K562 (cell line): ENCODE measurements at regions not wholly inside any gene's neighbourhood (a gene's known extent, or its start where the extent isn't known, plus 50 kb on each side); places are given as distances from the start of the nearest gene placed in this dataset.

ENCODE experiments used
- ATAC-seq: fragments of 200-7000 bp; cut with Tn5 transposase; 3 replicates; pipeline ENCODE4 v1.9.1; 2020; ENCODE audit warnings: moderate library complexity
- BruUV-seq: library from RNA; stranded (reverse); fragments of 400-500 nt; replicated peaks from 2 replicates; lab custom pipeline; 2021; lab: Mats Ljungman, UMichigan
- CTCF ChIA-PET: fragments of 300-600 bp; formaldehyde crosslinking; extraction: SDS; loops from one replicate; lab custom pipeline; 2021; ENCODE audit warnings: low intra/inter-chr PET ratio; lab: Yijun Ruan, JAX
- POLR2A ChIA-PET: fragments of 300-600, 350-650 bp; sonication (Branson Sonifier 250); formaldehyde crosslinking; extraction: SDS; loops from one replicate; lab custom pipeline; 2021; ENCODE audit warnings: antibody characterized with exemption, inconsistent platforms; lab: Yijun Ruan, JAX
- DNase-seq, 4 experiments: peaks; one replicate each; pipeline versions ENCODE4 v3.0.0 to v3.0.0-alpha.2; 2011 to 2018; ENCODE audit warnings: low spot score in 3 of 4, mixed read lengths in 3 of 4; ENCODE audit errors: extremely low read depth in 1 of 4
- FAIRE-seq: peaks from 2 replicates; lab custom pipeline; 2011; peaks lifted over from hg19 to GRCh38; lab: Jason Lieb, UNC
- H2AFZ ChIP-seq: 2 replicates; pipeline ENCODE4 v1.6.0; 2011; ENCODE audit warnings: low read depth, low read length, control low read depth, inconsistent platforms
- H3K27ac ChIP-seq: fragments of 200-600 bp; 3 replicates; pipeline ENCODE4 v1.8.0; 2011; ENCODE audit warnings: low read depth, mild to moderate bottlenecking, control low read depth, inconsistent platforms, low read length, moderate library complexity, mixed read lengths; ENCODE audit errors: extremely low read depth
- H3K27me3 ChIP-seq, 2 experiments: fragments of 300-600 bp in 1 of 2; 2 replicates in 1 of 2; 3 replicates in 1 of 2; pipeline versions ENCODE4 v1.6.0 to v1.8.0; 2011; ENCODE audit warnings: inconsistent platforms in 2 of 2, low read length in 2 of 2, mild to moderate bottlenecking in 1 of 2, mixed read lengths in 1 of 2, moderate library complexity in 1 of 2; ENCODE audit not compliant: control insufficient read depth in 2 of 2, insufficient read depth in 2 of 2
- H3K36me3 ChIP-seq: fragments of 300-600 bp; 3 replicates; pipeline ENCODE4 v1.8.0; 2011; ENCODE audit warnings: mild to moderate bottlenecking, low read length, inconsistent platforms; ENCODE audit not compliant: control insufficient read depth, insufficient read depth
- H3K4me1 ChIP-seq, 2 experiments: fragments of 200-600 bp in 1 of 2; replicated peaks in 1 of 2; 2 replicates in 1 of 2; 3 replicates in 1 of 2; pipeline versions ENCODE4 v1.5.1 to v1.8.0; 2011; ENCODE audit warnings: inconsistent platforms in 2 of 2, low read length in 2 of 2, mild to moderate bottlenecking in 1 of 2, mixed read lengths in 1 of 2, moderate library complexity in 1 of 2; ENCODE audit not compliant: control insufficient read depth in 2 of 2, insufficient read depth in 2 of 2
- H3K4me2 ChIP-seq: 2 replicates; pipeline ENCODE4 v1.6.1; 2011; ENCODE audit warnings: low read length, control low read depth, inconsistent platforms, mixed read lengths; ENCODE audit not compliant: insufficient read depth
- H3K4me3 ChIP-seq: fragments of 200-600 bp; sonication (generic), shearing (Covaris generic); 2 replicates; pipeline ENCODE4 v1.5.1; 2016; ENCODE audit warnings: control low read depth, inconsistent platforms
- H3K79me2 ChIP-seq: fragments of 200-600 bp; 3 replicates; pipeline ENCODE4 v1.8.0; 2011; ENCODE audit warnings: low read length, inconsistent platforms; ENCODE audit not compliant: control insufficient read depth, insufficient read depth
- H3K9ac ChIP-seq, 2 experiments: 2 replicates each; pipeline versions ENCODE4 v1.6.0 to v1.6.1; 2011; ENCODE audit warnings: low read depth in 2 of 2, low read length in 2 of 2, control low read depth in 1 of 2, inconsistent platforms in 1 of 2, mild to moderate bottlenecking in 1 of 2, mixed read lengths in 1 of 2; ENCODE audit not compliant: insufficient read depth in 1 of 2
- H3K9me1 ChIP-seq: one replicate; pipeline ENCODE4 v1.6.0; 2011; ENCODE audit warnings: inconsistent platforms, mild to moderate bottlenecking, low read length, moderate library complexity; ENCODE audit not compliant: control insufficient read depth, insufficient read depth
- H3K9me3 ChIP-seq: replicated peaks from 2 replicates; pipeline ENCODE4 v1.5.1; 2011; ENCODE audit warnings: low read depth, low read length, inconsistent platforms; ENCODE audit not compliant: control insufficient read depth, insufficient read depth
- H4K20me1 ChIP-seq: replicated peaks from 2 replicates; pipeline ENCODE4 v1.6.1; 2011; ENCODE audit warnings: low read length, inconsistent platforms, mixed read lengths; ENCODE audit not compliant: control insufficient read depth, insufficient read depth
- CBX2 ChIP-seq: fragments of 200-600 bp; sonication (generic); IDR thresholded peaks from one replicate; pipeline ENCODE4 v1.6.1; 2012; ENCODE audit warnings: mild to moderate bottlenecking, low read length, inconsistent platforms; ENCODE audit not compliant: insufficient read depth, poor library complexity, severe bottlenecking
- CC2D1A ChIP-seq: fragments of 450-650 bp; IDR thresholded peaks from 2 replicates; pipeline ENCODE4 v1.6.1; 2017; ENCODE audit warnings: mild to moderate bottlenecking
- E2F1 ChIP-seq: sonication (generic); formaldehyde crosslinking; IDR thresholded peaks from 2 replicates; pipeline ENCODE4 v1.8.1; 2023; ENCODE audit warnings: mild to moderate bottlenecking, missing genetic modification reagents, moderate library complexity
- ETV5 ChIP-seq: sonication (generic); formaldehyde crosslinking; IDR thresholded peaks from 2 replicates; pipeline ENCODE4 v1.4.0; 2020; ENCODE audit warnings: low read depth, mild to moderate bottlenecking, missing genetic modification reagents
- NR0B1 ChIP-seq: fragments of 450-650 bp; IDR thresholded peaks from one replicate; pipeline ENCODE4 v1.6.1; 2018; ENCODE audit warnings: mild to moderate bottlenecking, moderate library complexity; ENCODE audit not compliant: partially characterized antibody
- POLR2B ChIP-seq: fragments of 450-650 bp; IDR thresholded peaks from 2 replicates; pipeline ENCODE4 v1.6.1; 2018; ENCODE audit warnings: low read depth; ENCODE audit not compliant: partially characterized antibody
- RCOR1 ChIP-seq, 2 experiments: IDR thresholded peaks; 2 replicates each; pipeline ENCODE4 v1.6.1; 2012; ENCODE audit warnings: low read depth in 2 of 2, low read length in 2 of 2, borderline replicate concordance in 1 of 2, improper control_type of control experiment in 1 of 2
- SMAD4 ChIP-seq: fragments of 250-450 bp; sonication (Bioruptor Pico); conservative IDR thresholded peaks from 2 replicates; pipeline ENCODE4 v1.8.0; 2021; ENCODE audit warnings: inconsistent platforms, mild to moderate bottlenecking, moderate library complexity
- SNIP1 ChIP-seq: fragments of 450-650 bp; IDR thresholded peaks from 2 replicates; pipeline ENCODE4 v1.7.1; 2017; ENCODE audit warnings: low read depth, mild to moderate bottlenecking
- STAT6 ChIP-seq: sonication (generic); formaldehyde crosslinking; IDR thresholded peaks from 2 replicates; pipeline ENCODE4 v1.8.1; 2023; ENCODE audit warnings: mild to moderate bottlenecking, missing genetic modification reagents
- TRIM28 ChIP-seq: fragments of 450-650 bp; IDR thresholded peaks from 2 replicates; pipeline ENCODE4 v1.6.1; 2017
- U2AF1 ChIP-seq: fragments of 200-400 bp; formaldehyde crosslinking; optimal IDR thresholded peaks from 2 replicates; pipeline ENCODE3; 2017; ENCODE audit warnings: mild to moderate bottlenecking, low read depth, low read length, moderate library complexity
- ZFPM2 ChIP-seq: fragments of 250-450 bp; sonication (Bioruptor Pico); IDR thresholded peaks from 2 replicates; pipeline ENCODE4 v1.5.1; 2022; ENCODE audit warnings: mild to moderate bottlenecking
- ZNF347 ChIP-seq: fragments of 450-650 bp; formaldehyde crosslinking; IDR thresholded peaks from 2 replicates; pipeline ENCODE4 v1.4.0; 2020; ENCODE audit warnings: low read depth, mild to moderate bottlenecking, moderate library complexity
- ZNF431 ChIP-seq: sonication (generic); formaldehyde crosslinking; IDR thresholded peaks from 2 replicates; pipeline ENCODE4 v1.8.0; 2022; ENCODE audit warnings: mild to moderate bottlenecking, missing genetic modification reagents
- ZSCAN32 ChIP-seq: fragments of 450-650 bp; formaldehyde crosslinking; IDR thresholded peaks from 2 replicates; pipeline ENCODE4 v1.4.0; 2020; ENCODE audit warnings: mild to moderate bottlenecking, moderate library complexity
- WGBS: fragments of 100-300 bp; shearing (Covaris generic); methylation state at CpG from one replicate; pipeline ENCODE4 v1.1.6; 2016; ENCODE audit warnings: low coverage, mixed read lengths; ENCODE audit not compliant: insufficient coverage; ENCODE audit errors: missing lambda C conversion rate; 5-methylcytosine and 5-hydroxymethylcytosine counted together
- in situ Hi-C: fragments of 300-500 bp; cut with MboI; formaldehyde crosslinking; loops from 4 replicates; pipeline ENCODE4 v1.15.0; 2018; ENCODE audit warnings: inconsistent platforms, mixed read lengths
- intact Hi-C: fragments of 100-400 bp; cut with micrococcal nuclease; formaldehyde crosslinking; loops from 2 replicates; pipeline ENCODE4 v1.14.2; 2022

GRCh38 chr17:70653850-70654249 lies 484.5 kb downstream of the KCNJ2 start (continued):
- TF ChIP-seq E2F1 (CRISPR knock-in tag) (no peak), TRIM28 (no peak), ZNF347 (CRISPR knock-in tag) (no peak), ZFPM2 (no peak)

GRCh38 chr17:70654706-70655105 lies 485.4 kb downstream of the KCNJ2 start:
- CTCF ChIA-PET = no interaction called here
- H3K27ac ChIP-seq = no peak overlapping the region
- H2AFZ ChIP-seq = no peak overlapping the region
- no peaks in the 10 kb centered on the region for H3K9me1 ChIP-seq
- no peaks in the 10 kb centered on the region for H3K4me1 ChIP-seq
- no peak overlapping the region for H3K4me3 ChIP-seq
- H3K9me3 ChIP-seq = no peaks in the 10 kb centered on the region
- no peaks in the 10 kb centered on the region for H4K20me1 ChIP-seq
- no peak for FAIRE-seq
- H3K4me2 ChIP-seq = no peak overlapping the region
- WGBS = 0% methylated on average over 3 of the region's 3 CpGs
- no peaks in the 10 kb centered on the region for H3K79me2 ChIP-seq
- intact Hi-C loops = no loop called here
- no peaks in the 10 kb centered on the region for H3K36me3 ChIP-seq
- no peak overlapping the region for H3K9ac ChIP-seq
- H3K27me3 ChIP-seq = no peaks in the 10 kb centered on the region
- BruUV-seq = no TSS peak
- POLR2A ChIA-PET = no interaction called here
- DNase-seq = no peak
- no peak for ATAC-seq
- in situ Hi-C loops = no loop called here
- no peak for TF ChIP-seq NR0B1
- no peak for TF ChIP-seq SMAD4 (CRISPR knock-in tag)
- no peak for TF ChIP-seq ZNF431 (CRISPR knock-in tag)
- no peak for TF ChIP-seq SNIP1
- TF ChIP-seq CC2D1A = no peak
- TF ChIP-seq U2AF1 = no peak
- no peak for TF ChIP-seq ZSCAN32 (CRISPR knock-in tag)
- TF ChIP-seq ETV5 = no peak
- no peak for TF ChIP-seq CBX2
- no peak for TF ChIP-seq POLR2B
- no peak for TF ChIP-seq RCOR1 (IDR thresholded peaks at IDR 0.05; ENCODE audit: borderline replicate concordance in 1 of 2, low read depth in 2 of 2, low read length in 2 of 2)
- no peak for TF ChIP-seq STAT6 (CRISPR knock-in tag)
